HepG2 (cell line): ENCODE measurements at regions not wholly inside any gene's neighbourhood (a gene's known extent, or its start where the extent isn't known, plus 50 kb on each side); places are given as distances from the start of the nearest gene placed in this dataset.

Experiments used
- CTCF ChIP-seq: sonication (generic); formaldehyde crosslinking; IDR thresholded peaks from 2 replicates; pipeline ENCODE4 v1.5.0; 2020; ENCODE audit warnings: mild to moderate bottlenecking, missing genetic modification reagents, moderate library complexity
- LRRFIP1 ChIP-seq: sonication (generic); formaldehyde crosslinking; conservative IDR thresholded peaks from 2 replicates; pipeline ENCODE4 v1.4.0; 2020; ENCODE audit warnings: missing genetic modification reagents
- POLR2A ChIP-seq, 2 experiments: IDR thresholded peaks; 2 replicates each; pipeline ENCODE4 v1.6.1; 2011; ENCODE audit warnings: low read depth in 2 of 2, low read length in 2 of 2, mild to moderate bottlenecking in 1 of 2, moderate library complexity in 1 of 2; ENCODE audit not compliant: insufficient read depth in 1 of 2
- USF2 ChIP-seq, 2 experiments: sonication (generic) in 1 of 2; formaldehyde crosslinking in 1 of 2; IDR thresholded peaks; 2 replicates each; pipeline versions ENCODE4 v1.5.1 to v1.6.1; 2011 to 2020; ENCODE audit warnings: borderline replicate concordance in 1 of 2, low read depth in 1 of 2, low read length in 1 of 2, mild to moderate bottlenecking in 1 of 2, missing genetic modification reagents in 1 of 2, moderate library complexity in 1 of 2
- ZNF292 ChIP-seq: sonication (generic); formaldehyde crosslinking; IDR thresholded peaks from 2 replicates; pipeline ENCODE4 v1.8.1; 2022; ENCODE audit warnings: mild to moderate bottlenecking, low read depth, missing genetic modification reagents, borderline replicate concordance
- ZNF33B ChIP-seq: sonication (generic); formaldehyde crosslinking; IDR thresholded peaks from 2 replicates; pipeline ENCODE4 v1.5.1; 2020; ENCODE audit warnings: mild to moderate bottlenecking, missing genetic modification reagents
- ZNF639 ChIP-seq: conservative IDR thresholded peaks from 2 replicates; pipeline ENCODE4 v1.6.1; 2018; ENCODE audit warnings: missing genetic modification reagents
- ZSCAN30 ChIP-seq: sonication (generic); formaldehyde crosslinking; IDR thresholded peaks from 2 replicates; pipeline ENCODE4 v1.5.0; 2020; ENCODE audit warnings: mild to moderate bottlenecking, missing genetic modification reagents

GRCh38 chr4:162494935-162495334 is 331.1 kb upstream of the FSTL5 start:
- TF ChIP-seq USF2 (IDR thresholded peaks at IDR 0.05; ENCODE audit: low read depth, low read length) = no peak
- no peak for TF ChIP-seq USF2 (CRISPR knock-in tag; IDR thresholded peaks at IDR 0.05; ENCODE audit: borderline replicate concordance)
- no peak for TF ChIP-seq CTCF
- TF ChIP-seq POLR2A (IDR thresholded peaks at IDR 0.05; ENCODE audit: insufficient read depth in 1 of 2, low read depth in 2 of 2, low read length in 2 of 2) = no peak
- TF ChIP-seq ZSCAN30 (CRISPR knock-in tag) = no peak
- TF ChIP-seq ZNF639 = no peak
- TF ChIP-seq LRRFIP1 = no peak
- TF ChIP-seq ZNF292 = no peak
- no peak for TF ChIP-seq ZNF33B (CRISPR knock-in tag)
